IPS-NIHi7 (cell line): ENCODE measurements at regions not wholly inside any gene's neighbourhood (a gene's known extent, or its start where the extent isn't known, plus 50 kb on each side); places are given as distances from the start of the nearest gene placed in this dataset.

Experiments
- DNase-seq: peaks from one replicate; pipeline ENCODE4 v3.0.0; 2012; ENCODE audit warnings: mixed read lengths; ENCODE audit errors: extremely low spot score

- DNase-seq = no peak
Measured at GRCh38 chr22:22418957-22419356, 89.6 kb downstream of the ZNF280B start.

- no peak for DNase-seq
Measured at GRCh38 chr22:22420580-22420979, 88.0 kb downstream of the ZNF280B start.

DNA sequence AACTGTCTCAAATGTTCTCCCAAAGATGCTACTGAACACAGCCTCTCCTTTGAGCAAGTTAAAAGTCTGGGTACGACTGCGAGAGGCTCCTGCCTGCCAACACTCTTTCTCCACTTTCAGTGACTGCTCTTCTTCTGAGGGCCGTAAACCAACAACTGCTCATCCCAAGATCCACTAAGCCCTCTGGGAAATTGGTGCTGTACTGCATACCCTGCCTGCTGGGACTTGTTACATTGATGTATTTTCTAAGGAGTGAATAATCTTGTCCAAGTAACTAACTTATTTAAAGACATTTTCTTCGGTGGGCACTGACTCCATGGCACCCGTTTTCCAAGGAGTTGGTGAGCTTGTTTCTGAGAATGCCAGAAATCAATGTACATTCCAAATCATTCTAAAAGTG lies 87.2 kb downstream of the ZNF280B start:
- no peak for DNase-seq

- DNase-seq = peak; percentile 72
Measured at GRCh38 chr22:22422629-22423112, 85.9 kb downstream of the ZNF280B start.

- DNase-seq = no peak
Measured at GRCh38 chr22:22423681-22424080, 84.9 kb downstream of the ZNF280B start.

- DNase-seq = no peak
Measured at GRCh38 chr22:22424210-22424800, 84.2 kb downstream of the ZNF280B start.

DNA sequence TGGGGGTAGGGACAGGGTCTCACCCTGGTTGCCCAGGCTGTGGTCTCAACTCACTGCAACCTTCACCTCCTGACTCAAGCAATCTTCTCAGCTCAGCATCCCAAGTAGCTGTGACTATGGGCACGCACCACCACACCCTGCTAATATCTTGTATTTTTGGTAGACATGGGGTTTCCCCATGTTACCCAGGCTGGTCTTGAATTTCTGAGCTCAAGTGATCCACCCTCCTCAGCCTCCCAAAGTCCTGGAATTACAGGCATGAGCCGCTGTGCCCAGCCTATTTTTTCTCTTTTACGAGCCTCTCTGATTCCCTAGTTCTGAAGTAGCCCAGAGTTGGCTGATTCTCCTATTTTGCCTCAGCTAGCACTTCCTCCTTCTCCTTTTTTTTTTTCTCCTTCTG lies 83.6 kb downstream of the ZNF280B start:
- DNase-seq = no peak

- DNase-seq = no peak
Measured at GRCh38 chr22:22425356-22425755, 83.2 kb downstream of the ZNF280B start.

DNA sequence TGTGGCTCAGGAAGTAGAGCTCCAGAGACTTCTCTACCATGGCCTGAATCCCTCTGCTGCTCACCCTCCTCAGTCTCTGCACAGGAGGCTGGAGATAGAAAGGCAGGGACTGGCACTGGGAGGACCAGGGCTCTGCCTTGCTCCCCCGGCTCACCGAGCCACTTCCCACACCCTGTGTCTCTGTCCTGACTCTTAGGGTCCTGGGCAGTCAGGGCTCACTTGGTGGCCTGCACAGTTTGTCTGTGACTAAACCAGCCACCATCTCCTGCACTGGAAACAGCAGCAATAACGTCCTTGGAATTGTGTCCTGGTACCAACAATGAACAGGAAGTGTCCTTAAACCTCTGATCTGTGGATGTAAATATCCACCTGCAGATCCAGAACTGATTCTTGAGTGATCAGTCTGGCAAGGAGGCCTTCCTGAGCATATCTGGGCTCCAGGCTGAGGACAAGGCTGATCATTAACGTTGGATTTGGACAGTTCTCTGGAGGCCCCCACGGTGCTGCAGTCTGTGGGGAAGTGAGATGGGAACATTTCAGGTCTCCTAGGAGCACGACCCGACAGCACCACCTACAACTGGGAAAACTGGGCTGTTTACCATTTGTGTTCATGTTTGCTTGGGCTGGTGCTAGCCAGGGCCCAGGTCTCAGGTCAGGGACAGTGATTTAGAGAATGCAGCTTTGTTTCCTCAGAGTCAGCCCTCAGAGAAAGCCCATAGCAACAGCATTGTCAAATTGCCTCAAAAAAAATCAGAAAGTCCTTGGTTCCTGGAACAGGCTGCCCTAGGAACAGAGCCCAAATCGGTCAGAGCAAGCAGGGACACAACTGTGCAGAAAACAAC lies 82.5 kb downstream of the ZNF280B start:
- DNase-seq = no peak

GRCh38 chr22:22427542-22428065 lies 80.9 kb downstream of the ZNF280B start:
- no peak for DNase-seq

DNA sequence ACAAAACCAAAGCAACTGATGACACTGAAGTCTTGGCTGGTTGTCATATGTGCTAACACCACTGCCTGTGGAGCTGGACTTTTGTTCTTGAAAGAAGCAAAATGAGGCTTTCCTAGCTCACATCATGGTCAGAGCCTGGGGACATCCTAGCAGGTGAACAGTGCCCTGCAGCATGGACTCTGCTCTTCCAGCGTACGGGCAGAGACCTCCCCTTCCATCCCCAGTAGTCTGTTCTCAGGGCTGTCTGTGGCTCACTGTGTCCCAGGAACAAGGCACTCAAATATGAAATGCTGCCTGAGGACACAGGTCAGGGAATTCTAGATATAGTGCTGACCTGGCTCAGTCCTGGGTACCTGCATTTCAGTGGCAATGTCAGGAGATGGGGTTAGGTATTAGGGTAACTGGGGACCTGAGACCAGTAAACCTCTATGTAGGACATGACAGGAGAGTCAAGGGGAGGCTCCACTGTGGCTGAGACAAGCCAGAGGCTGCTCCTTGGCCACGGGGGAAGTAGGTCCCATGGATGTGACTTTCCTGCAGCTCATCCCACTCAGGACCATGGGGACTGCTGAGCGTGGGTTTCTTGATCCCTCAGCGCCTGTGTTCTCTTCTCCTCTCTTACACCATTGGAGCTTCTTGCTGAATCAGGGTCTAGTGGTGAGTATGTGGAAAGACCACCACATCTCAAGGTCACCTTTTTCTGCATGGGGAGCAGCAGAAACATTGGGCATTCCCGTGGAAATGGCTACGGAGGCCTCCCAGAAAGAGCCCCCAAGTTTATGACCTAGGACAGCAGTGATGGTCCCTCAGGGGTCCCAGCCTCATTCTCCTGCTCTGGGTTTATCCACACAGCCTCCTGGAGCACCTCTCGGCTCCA lies 80.1 kb downstream of the ZNF280B start:
- DNase-seq = no peak

DNA sequence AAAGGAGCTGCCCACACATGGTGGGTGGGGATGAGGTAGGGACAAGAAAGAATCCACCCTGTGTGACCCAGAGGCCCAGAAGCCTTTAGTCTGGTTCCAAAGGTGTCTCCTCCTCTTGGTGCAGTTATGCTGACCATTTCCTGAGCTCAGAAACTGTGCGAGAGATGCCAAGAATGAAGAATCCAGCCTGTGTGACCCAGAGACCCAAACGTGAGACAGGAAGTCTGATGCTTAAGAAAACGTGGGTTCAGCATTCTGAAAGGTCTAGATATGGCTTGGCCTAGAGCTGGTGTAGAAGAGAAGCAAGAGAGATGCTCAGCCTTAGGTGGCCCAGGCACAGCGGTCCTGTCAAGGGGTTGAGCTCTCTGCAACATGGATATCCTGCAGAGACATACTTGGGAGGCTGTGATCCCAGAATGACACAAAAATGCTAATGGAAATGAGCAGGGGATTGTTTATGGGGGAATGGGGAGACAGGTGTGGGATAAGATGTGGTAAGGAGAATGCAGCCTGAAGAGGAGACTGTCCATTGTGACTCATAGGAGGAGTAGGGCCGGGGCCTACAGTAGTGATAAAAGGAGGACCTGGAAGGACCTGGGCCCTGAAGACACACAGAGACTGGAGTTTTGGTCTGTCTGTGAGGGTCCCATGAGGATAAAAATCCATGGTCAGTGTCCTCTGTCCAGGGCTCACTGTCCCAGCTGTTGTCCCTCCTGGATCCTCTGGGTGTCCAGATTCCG lies 79.0 kb downstream of the ZNF280B start:
- no peak for DNase-seq

GRCh38 chr22:22430111-22430820 lies 78.3 kb downstream of the ZNF280B start:
- DNase-seq = no peak

DNA sequence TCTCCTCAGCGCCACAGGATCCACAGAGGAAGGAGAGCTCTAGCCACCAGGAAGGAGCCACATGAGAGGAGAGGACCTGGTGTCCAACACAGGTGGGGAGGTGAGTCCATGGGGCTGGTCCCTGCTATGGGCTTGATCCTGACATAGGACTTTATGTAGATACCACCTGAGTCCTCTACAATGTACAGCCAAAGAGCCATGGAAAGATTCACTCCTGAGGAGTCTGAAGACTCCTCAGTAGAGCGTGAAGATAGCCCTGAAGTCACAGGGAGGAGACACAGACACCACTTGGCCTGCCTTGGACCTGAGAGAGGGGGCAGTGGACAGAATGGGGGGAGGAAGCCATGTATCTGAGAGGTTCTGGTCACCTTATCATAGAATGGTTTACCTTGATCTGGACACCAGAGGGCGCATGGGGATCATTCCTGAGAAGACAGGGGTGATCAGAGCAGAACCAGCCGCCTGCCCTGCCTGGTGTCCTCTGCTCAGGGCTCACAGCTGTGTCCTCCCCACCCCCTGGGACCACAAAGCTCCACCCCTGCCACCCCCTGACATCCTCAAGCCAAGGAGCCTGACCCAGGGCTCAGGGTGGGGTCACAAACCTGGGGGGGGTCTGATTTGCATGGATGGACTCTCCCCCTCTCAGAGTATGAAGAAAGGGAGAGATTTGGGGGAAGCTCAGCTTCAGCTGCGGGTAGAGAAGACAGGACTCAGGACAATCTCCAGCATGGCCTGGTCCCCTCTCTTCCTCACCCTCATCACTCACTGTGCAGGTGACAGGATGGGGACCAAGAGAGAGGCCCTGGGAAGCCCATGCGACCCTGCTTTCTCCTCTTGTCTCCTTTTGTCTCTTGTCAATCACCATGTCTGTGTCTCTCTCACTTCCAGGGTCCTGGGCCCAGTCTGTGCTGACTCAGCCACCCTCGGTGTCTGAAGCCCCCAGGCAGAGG lies 77.0 kb downstream of the ZNF280B start:
- DNase-seq = peak; percentile 85

- no peak for DNase-seq
Measured at GRCh38 chr22:22432479-22432878, 76.1 kb downstream of the ZNF280B start.

- no peak for DNase-seq
Measured at GRCh38 chr22:22432937-22433336, 75.6 kb downstream of the ZNF280B start.

DNA sequence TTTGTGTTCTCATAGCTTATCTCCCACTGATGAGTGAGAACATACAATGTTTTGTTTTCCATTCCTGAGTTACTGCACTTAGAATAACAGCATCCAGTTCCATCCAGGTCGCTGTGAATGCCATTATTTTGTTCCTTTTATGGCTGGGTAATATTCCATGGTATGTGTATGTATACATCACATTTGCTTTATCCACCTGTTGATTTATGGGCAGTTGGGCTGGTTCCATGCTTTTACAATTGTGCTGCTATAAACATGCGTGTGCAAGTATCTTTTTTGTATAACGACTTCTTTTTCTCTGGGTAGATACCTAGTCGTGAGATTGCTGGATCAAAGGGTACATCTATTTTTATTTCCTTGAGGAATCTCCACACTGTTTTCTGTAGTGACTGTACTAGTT lies 74.8 kb downstream of the ZNF280B start:
- DNase-seq = no peak
